Ovary (tissue), 7 donors: ENCODE measurements at regions not wholly inside any gene's neighbourhood (a gene's known extent, or its start where the extent isn't known, plus 50 kb on each side); places are given as distances from the start of the nearest gene placed in this dataset.

Source experiments
- DNase-seq, 5 donors: peaks; one replicate each; pipeline ENCODE4 v3.0.0-alpha.2; 2019 to 2020
- H3K27ac ChIP-seq, 2 donors: fragments of 200-600 bp; one replicate each; pipeline versions ENCODE4 v1.5.1 to v1.8.0; 2019 to 2022
- H3K27me3 ChIP-seq: fragments of 200-600 bp; one replicate; pipeline ENCODE4 v1.8.0; 2022
- H3K36me3 ChIP-seq: fragments of 200-600 bp; sonication (generic); one replicate; pipeline ENCODE4 v1.5.1; 2019
- H3K4me1 ChIP-seq: one replicate; pipeline ENCODE4 v1.8.1; 2013; ENCODE audit warnings: mild to moderate bottlenecking, moderate library complexity; ENCODE audit not compliant: insufficient read depth
- H3K4me3 ChIP-seq: fragments of 200-600 bp; sonication (generic); one replicate; pipeline ENCODE4 v1.5.1; 2017
- H3K9me3 ChIP-seq, 2 donors: fragments of 200-600 bp in 1 of 2; sonication (generic) in 1 of 2; one replicate each; pipeline versions ENCODE4 v1.5.1 to v1.8.1; 2013 to 2019; ENCODE audit warnings: mild to moderate bottlenecking in 1 of 2, moderate library complexity in 1 of 2
- CTCF ChIP-seq, 3 donors: fragments of 450-650 bp in 2 of 3; fragments of 200-600 bp in 1 of 3; IDR thresholded peaks; one replicate each; pipeline versions ENCODE4 v1.5.1 to v1.8.0; 2016 to 2022; ENCODE audit warnings: antibody characterized with exemption in 3 of 3, mild to moderate bottlenecking in 1 of 3
- EP300 ChIP-seq: sonication (generic); formaldehyde crosslinking; IDR thresholded peaks from one replicate; pipeline ENCODE4 v1.6.1; 2017; ENCODE audit warnings: antibody characterized with exemption
- POLR2A ChIP-seq: fragments of 450-650 bp; IDR thresholded peaks from one replicate; pipeline ENCODE4 v1.6.1; 2017; ENCODE audit warnings: antibody characterized with exemption, mild to moderate bottlenecking, moderate library complexity
- WGBS, 3 donors: extraction: QIAGEN DNeasy Blood & Tissue Kit in 1 of 3; methylation state at CpG; one replicate each; pipeline versions ENCODE4 v1.1.5 to v1.1.7; 2013 to 2017; 5-methylcytosine and 5-hydroxymethylcytosine counted together
- intact Hi-C, 4 donors: fragments of 100-400 bp; cut with DNase I; formaldehyde crosslinking; loops; one replicate each; pipeline versions ENCODE4 v1.11.0 to v1.15.1; 2022 to 2023
- donor health status: DM: no; HTN: no; CAD: no; lungs with moderate emphysema.
- donor health status: DM: no; HTN: no; CAD: no.
- donor health status: Bipolar disorder and iron deficiency.
- donor health status: DM: no; HTN: no; CAD: no.
- donor health status: DM: yes; HTN: yes; CAD: no.

GRCh38 chr5:82332886-82333615 lies 54.9 kb upstream of the RPS23 start:
- no peaks in the 10 kb centered on the region for H3K27me3 ChIP-seq
- H3K9me3 ChIP-seq = no peaks in the 10 kb centered on the region
- H3K36me3 ChIP-seq = no peaks in the 10 kb centered on the region
- intact Hi-C loops = no loop called here
- WGBS, 3 donors = 38 to 78% (median 53%) methylated on average over 2 of the region's 2 CpGs
- H3K27ac ChIP-seq = no peak overlapping the region
- DNase-seq = no peak
- H3K4me1 ChIP-seq = peaks cover 1% of the 10 kb centered on the region
- H3K4me3 ChIP-seq = no peak overlapping the region
- TF ChIP-seq EP300 (no peak), CTCF (IDR thresholded peaks at IDR 0.05) (no peak), POLR2A (no peak)

- Histone ChIP-seq H3K36me3 (no peaks in the 10 kb centered on the region), H3K4me1 (peaks cover 1% of the 10 kb centered on the region), H3K4me3 (no peak overlapping the region), H3K27ac (no peak overlapping the region), H3K27me3 (no peaks in the 10 kb centered on the region), H3K9me3 (no peaks in the 10 kb centered on the region)
- 52 to 66% (median 55%) methylated on average over 3 of the region's 3 CpGs for WGBS, 3 donors
- DNase-seq = no peak
- TF ChIP-seq POLR2A (no peak), CTCF (IDR thresholded peaks at IDR 0.05) (no peak)
- intact Hi-C loops = no loop called here
These were observed 54.1 kb upstream of the RPS23 start for GRCh38 chr5:82332064-82332855.

GRCh38 chr5:82331557-82331956 lies 53.4 kb upstream of the RPS23 start:
- Histone ChIP-seq H3K9me3 (no peaks in the 10 kb centered on the region), H3K27me3 (no peaks in the 10 kb centered on the region), H3K4me1 (peaks cover 1% of the 10 kb centered on the region), H3K36me3 (no peaks in the 10 kb centered on the region), H3K4me3 (no peak overlapping the region), H3K27ac (no peak overlapping the region)
- no peak for DNase-seq
- intact Hi-C loops = no loop called here
- no peak for TF ChIP-seq POLR2A
- no peak for TF ChIP-seq CTCF (IDR thresholded peaks at IDR 0.05)
- TF ChIP-seq EP300 = no peak
- 91 to 95% (median 93%) methylated on average over 4 of the region's 4 CpGs for WGBS, 3 donors

GRCh38 chr5:82330530-82331270 lies 52.5 kb upstream of the RPS23 start:
- intact Hi-C loops = no loop called here
- no peaks in the 10 kb centered on the region for H3K9me3 ChIP-seq
- TF ChIP-seq CTCF (IDR thresholded peaks at IDR 0.05) = no peak
- no peak for TF ChIP-seq POLR2A
- no peak for TF ChIP-seq EP300
- H3K4me1 ChIP-seq = peaks cover 1% of the 10 kb centered on the region
- H3K4me3 ChIP-seq = no peak overlapping the region
- no peaks in the 10 kb centered on the region for H3K36me3 ChIP-seq
- H3K27ac ChIP-seq = no peak overlapping the region
- DNase-seq = no peak
- H3K27me3 ChIP-seq = no peaks in the 10 kb centered on the region
- 25 to 40% (median 27%) methylated on average over 3 of the region's 3 CpGs for WGBS, 3 donors
